ENCODE measurements at regions not wholly inside any gene's neighbourhood (a gene's known extent, or its start where the extent isn't known, plus 50 kb on each side); places are given as distances from the start of the nearest gene placed in this dataset.
"Not testable (repeated sequence)": the region's sequence is repeated elsewhere in the genome, so short reads cannot be mapped to it uniquely, and the experiment has no call there.

DNA sequence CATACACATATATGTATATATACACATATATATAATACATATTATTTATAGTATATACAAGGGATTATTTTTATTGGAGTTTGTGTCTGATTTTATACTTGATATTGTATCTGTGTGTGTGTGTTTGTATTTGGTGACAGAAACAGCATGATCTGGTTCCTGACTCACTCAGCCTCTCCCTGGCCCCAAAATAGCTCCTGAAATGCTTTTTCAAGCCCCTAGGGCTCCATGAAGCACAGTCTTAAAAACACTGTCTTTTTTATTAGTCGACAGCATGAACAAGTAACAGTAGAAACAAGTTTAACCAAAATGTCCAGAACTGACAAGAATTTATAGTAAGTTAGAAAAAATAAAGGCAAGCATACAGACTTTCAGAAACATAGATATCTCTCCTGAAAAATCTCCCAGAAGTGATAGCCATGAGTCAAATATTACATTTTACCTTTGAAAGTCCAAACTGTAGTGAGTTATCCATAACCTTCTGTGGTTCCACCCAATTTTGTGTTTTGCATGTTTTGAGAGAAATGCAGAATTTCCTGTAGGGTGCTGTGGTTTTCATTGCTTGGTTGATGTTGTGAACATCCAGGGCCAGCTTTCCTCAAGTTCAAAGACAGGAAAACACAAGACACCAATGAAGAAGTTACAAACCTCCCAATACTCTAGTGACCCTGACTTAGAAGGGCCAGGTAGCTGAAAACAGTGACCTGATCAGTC, 98.5 kb upstream of the CCDC80 start:
- no peak for DNase-seq (ENCODE audit: low read depth, low spot score)
- no peak overlapping the region for H3K4me3 ChIP-seq (ENCODE audit: low read length)

DNA sequence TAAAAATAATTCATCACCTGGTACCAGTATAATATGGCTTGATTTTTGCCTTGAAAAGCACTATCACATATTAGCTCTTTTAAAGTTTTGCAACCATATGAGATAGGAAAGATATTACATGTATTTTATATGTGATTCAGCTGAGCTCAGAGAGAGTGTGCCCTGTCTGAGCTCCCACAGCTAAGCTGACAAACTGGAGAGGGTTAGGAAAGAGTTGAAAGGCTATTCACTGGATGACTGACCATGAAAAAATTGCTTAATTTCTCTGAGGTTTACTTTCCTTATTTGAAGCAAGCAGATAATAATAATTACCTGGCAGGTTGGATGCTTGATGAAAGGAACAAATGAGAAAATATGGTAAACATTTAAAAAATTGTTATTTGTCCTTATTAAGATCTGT, 97.4 kb upstream of the CCDC80 start:
- no peak overlapping the region for H3K4me3 ChIP-seq (ENCODE audit: low read length)
- no peak for DNase-seq (ENCODE audit: low read depth, low spot score)

DNA sequence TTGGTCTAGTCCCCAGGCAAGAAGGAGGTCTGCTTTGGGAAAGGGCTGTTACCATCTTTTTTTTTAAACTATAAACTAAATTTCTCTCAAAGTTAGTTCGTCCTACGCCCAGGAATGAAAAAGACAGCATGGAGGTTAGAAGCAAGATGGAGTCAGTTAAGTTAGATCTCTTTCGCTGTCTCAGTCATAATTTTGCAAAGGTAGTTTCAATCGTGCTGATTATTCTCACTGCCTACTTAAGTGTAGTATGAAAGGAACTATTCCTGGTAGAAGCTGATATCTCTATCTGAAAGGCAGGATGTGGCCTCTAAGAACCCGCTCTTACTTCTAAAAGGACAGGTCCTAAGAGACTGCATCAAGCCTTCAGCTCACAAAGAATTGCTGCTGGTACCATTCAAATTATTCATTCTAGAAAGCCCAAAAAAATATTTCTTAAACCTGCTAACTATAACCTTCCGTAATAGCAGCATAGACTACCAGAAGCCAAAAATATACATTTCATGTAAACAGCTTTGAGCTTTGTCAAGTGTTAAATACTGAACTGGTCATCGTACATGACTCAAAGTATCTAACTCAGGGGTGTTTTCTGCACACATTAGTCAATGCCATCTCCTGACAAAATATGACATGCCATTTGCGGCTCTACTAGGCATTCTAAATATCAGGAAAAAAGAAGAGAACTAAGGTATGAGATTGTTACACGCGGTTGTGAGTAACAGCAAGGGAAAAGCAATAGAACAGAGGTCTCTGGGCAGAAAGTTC, 96.0 kb upstream of the CCDC80 start:
- peak; percentile 57 for DNase-seq (ENCODE audit: low read depth, low spot score)
- no peak overlapping the region for H3K4me3 ChIP-seq (ENCODE audit: low read length)

DNA sequence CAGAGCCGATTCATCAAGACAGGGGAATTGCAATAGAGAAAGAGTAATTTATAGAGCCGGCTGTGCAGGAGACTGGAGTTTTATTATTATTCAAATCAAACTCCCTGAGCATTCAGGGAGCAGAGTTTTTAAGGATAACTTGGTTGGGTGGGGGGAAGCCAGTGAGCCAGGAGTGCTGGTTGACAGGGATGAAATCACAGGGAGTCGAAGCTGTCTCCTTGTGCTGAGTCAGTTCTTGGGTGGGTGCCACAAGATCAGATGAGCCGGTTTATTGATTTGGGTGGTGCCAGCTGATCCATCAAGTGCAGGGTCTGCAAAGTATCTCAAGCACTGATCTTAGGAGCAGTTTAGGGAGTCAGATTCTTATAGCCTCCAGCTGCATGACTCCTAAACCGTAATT, 95.4 kb upstream of the CCDC80 start:
- no peak for DNase-seq (ENCODE audit: low read depth, low spot score)
- no peak overlapping the region for H3K4me3 ChIP-seq (ENCODE audit: low read length)

DNA sequence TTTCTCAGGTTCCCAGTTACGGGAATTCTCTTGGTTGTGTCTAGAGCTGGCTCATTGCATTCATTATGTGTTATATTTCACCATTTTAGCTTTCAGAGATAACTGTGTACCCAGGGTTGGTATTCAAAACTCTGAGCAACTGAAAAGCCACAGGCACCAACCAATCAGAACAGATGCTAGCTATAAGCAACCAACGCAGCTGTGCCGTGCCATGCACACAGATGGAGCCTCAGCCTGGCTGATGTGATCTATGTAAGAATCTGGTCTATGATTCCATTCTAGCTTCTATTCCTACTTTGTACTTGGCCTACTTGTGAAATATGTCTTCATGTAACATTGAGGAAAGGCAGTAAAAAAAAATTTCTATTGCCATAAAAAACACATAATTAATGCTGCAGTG, 95.0 kb upstream of the CCDC80 start:
- H3K4me3 ChIP-seq (ENCODE audit: low read length): no peak overlapping the region
- peak; percentile 41 for DNase-seq (ENCODE audit: low read depth, low spot score)

DNA sequence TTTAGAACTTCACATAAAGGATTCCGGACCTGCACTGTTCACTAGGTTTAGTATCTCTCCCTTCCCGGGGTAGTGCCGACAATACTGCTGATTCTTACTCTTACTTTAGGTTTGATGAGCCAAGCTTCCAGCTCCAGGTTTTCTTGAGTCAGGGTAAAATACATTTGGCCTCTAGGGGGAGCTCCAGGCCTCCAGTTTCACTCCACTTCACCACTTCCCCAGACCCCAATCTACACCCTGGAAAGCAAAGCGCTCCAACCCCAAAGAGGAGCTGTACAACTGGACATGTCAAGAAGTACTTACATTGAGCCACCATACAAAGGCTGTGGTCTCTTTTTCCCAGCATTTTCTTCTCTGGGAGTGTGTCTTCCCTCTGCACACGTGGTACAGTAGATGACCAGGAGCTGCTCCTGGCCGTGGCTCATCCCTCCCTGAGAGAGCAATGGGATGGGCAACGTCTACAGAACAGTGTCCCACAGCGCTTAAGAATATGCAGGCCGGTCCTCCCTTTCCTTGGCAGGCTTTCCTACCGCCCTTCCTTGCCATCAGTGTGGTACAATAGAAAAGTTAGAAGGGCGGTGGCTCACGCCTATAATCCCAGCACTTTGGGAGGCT, 93.9 kb upstream of the CCDC80 start:
- DNase-seq (ENCODE audit: low read depth, low spot score): peak; percentile 66
- no peak overlapping the region for H3K4me3 ChIP-seq (ENCODE audit: low read length)

DNA sequence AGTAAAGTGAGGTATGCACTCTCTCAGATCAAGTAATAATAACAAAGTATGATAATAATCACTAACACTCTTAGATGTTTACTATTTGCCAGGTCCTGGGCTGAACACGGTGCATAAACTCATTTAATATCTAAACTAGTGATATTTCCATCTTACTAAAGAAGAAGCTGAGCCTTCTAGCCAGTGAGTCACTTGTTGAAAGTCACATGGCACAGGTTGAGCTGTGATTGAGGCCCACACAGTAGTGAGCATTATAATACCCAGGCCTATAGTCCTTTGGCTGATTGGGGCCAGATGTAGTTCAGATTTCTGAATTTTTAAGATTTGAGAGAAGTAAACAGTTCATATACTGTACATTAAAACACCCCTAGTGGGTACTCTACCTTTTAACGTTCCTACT, 93.2 kb upstream of the CCDC80 start:
- no peak overlapping the region for H3K4me3 ChIP-seq (ENCODE audit: low read length)
- DNase-seq (ENCODE audit: low read depth, low spot score): no peak

DNA sequence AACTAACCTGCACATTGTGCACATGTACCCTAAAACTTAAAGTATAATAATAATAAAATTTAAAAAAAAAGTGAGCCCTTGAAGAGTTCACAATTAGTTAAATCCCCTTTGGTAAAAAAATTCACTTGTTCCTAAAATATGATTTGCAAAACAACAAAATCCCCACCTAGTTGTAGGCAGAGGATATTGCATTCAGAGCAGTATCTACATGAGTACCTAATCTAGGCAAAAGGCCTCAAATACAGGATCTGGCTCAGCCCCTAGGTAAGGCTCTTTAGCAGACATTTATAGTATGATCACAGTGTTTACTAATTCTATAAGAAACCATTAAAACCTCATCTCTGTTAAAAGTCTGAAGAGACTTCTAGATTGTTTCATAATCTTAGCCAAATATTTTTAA, 89.3 kb upstream of the CCDC80 start:
- no peak overlapping the region for H3K4me3 ChIP-seq (ENCODE audit: low read length)
- DNase-seq (ENCODE audit: low read depth, low spot score): no peak

DNA sequence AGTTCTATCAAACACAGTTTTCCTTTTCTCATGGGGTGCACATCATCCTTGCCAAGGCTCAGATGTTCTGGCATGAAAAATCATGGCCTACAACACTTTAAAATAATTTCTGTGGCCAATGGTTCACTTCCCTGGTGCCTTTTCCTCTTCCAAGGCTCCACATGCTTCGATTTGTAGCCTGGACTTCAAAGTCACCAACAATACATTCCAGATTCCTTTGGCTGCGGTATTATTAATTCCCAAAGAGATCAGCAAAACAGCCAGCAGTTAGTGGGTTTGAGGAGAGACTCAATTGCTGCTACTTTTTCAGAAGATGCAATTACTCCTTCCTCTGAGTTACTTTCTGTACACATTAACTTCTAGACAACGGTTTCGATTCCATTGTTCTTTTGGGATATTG, 80.3 kb upstream of the CCDC80 start:
- DNase-seq (ENCODE audit: low read depth, low spot score): no peak
- no peak overlapping the region for H3K4me3 ChIP-seq (ENCODE audit: low read length)

DNA sequence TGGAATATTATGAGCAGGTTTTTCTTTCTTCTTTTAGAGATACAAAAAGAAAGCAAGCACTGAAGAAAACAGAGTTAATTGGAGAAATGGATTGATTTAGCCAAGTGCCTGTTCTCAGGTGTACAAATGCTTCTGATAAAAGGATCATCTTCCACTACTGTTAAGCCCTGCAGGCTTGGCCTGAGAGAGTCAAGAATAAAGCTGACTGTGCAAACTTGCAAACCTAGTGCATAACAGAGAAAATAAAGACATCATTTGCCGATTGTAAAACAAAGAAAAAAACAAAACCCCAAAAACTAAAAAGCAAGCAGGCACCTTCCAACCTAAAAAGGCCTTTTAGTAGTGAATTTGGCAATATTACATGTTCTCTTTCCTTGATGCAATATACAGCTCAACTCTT, 78.0 kb upstream of the CCDC80 start:
- DNase-seq (ENCODE audit: low read depth, low spot score): no peak
- no peak overlapping the region for H3K4me3 ChIP-seq (ENCODE audit: low read length)

DNA sequence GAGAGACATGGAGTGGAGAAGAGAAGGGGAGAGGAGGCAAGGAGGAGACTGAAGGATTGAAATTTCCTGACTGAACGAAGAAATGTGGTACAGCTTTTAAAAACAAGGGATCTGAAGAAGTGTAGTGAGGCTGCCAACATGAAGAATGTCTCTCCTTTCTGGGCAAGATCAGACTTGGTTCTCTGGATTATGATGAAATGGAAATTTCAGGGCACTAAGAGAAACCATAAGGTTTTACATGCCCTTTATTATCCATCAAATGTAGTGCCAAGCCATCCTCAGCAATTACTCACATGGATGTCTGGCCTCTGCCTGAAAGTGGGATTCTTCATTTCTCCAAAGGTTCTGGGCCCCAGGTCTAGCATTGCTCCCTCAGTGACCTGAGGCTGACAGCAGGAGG, 77.6 kb upstream of the CCDC80 start:
- no peak overlapping the region for H3K4me3 ChIP-seq (ENCODE audit: low read length)
- DNase-seq (ENCODE audit: low read depth, low spot score): no peak

DNA sequence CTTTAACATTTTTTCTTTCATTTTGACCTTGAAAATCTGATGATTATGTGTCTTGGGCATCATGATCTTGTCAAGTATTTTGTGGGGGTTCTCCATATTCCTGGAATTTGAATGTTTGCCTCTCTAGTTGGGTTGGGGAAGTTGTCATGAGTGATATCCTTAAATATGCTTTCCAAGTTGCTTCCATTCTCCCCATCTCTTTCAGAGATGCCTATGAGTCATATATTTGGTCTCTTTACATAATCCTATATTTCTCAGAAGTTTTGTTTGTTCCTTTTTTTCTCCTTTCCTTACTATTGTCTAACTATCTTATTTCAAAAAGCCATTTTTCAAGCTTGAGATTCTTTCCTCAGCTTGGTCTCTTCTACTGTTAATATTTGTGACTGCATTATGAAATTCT, 69.0 kb upstream of the CCDC80 start:
- no peak for DNase-seq (ENCODE audit: low read depth, low spot score)
- no peak overlapping the region for H3K4me3 ChIP-seq (ENCODE audit: low read length)

DNA sequence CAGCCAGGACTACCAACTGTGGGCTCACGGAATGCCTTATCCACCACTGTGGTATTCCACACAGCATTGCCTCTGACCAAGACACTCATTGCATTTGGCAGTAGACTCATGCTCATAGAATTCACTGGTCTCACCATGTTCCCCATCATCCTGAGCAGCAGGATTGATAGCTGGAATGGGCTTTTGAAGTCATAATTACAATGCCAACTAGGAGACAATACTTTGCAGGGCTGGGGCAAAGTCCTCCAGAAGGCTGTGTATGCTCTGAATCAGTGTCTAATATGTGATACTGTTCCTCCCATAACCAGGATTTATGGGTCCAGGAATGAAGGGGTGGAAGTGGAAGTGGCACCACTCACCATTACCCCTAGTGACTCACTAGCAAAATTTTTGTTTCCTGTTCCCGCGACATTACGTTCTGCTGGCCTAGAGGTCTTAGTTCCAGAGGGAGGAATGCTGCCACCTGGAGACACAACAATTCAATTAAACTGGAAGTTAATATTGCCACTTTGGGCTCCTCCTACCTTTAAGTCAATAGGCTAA, 58.6 kb upstream of the CCDC80 start:
- no peak for DNase-seq (ENCODE audit: low read depth, low spot score)
- H3K4me3 ChIP-seq (ENCODE audit: low read length): no peak overlapping the region

DNA sequence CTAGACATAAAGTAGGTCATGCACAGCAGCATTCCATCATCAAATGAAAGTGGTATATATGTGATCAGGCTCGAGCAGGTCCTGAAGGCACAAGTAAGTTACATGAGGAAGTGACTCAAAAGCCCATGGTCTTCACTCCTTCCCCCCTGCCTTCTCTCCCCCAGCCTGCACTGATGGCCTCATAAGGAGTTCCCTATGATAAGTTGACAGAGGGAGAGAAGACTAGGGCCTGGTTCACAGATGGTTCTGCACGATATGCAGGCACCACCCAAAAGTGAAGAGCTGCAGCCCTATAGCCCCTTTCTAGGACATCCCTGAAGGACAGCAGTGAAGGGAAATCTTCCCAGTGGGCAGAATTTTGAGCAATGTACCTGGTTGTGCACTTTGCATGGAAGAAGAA, 57.5 kb upstream of the CCDC80 start:
- DNase-seq (ENCODE audit: low read depth, low spot score); H3K4me3 ChIP-seq (ENCODE audit: low read length): not testable (repeated sequence)

DNA sequence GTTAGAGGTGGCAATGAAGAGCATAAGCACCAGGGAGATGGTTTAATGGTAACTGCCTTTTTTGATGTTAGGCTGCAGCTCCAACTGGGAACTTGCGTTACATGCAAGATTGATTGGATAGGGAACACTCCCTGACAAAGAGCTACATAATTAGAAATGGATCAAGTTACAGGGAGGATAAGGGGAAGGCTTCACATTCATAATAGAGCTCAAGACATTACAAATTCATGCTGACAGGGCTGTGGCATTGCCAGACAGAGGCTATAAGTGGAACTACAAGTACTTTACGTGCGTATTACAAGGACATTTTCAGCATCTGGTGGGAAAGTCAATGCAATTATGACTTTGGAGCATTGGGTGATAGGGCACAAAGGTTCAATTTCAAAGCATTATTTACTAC, 55.3 kb upstream of the CCDC80 start:
- H3K4me3 ChIP-seq (ENCODE audit: low read length); DNase-seq (ENCODE audit: low read depth, low spot score): not testable (repeated sequence)

DNA sequence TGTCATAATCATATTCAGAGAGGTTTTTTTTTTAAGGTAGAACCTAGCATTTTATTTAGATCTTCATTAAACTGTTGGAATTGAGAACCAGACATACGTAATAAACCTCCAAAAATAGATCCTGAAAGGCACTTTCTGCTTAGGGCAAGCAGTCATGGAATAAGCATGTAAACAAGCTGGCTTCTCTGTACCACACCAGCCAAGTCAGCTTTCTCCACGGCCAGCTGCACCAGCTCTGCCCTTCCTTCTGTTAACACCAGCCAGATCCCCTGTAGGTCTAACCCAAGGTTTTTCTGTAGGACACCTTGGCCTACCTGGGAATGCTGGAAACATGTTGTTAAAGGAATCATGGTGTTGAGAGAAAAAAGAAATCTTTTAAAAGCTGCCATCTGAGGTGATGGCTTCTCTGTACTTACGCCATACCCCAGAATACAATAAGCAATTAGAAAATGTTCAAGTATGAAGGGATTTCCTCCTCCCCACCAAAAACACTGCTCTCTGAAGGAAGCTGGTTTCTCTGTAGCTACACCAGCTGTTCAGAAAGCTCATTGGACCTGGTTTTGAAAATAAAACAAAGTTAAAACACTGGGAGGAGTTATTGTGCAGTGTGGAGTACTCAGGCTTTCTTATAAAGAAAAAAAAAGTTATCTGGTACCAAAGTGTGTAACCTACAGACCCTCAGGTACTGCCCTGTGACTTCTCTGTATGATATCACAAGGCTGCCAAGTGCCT, 54.6 kb upstream of the CCDC80 start:
- not testable (repeated sequence) for H3K4me3 ChIP-seq (ENCODE audit: low read length); DNase-seq (ENCODE audit: low read depth, low spot score)

DNA sequence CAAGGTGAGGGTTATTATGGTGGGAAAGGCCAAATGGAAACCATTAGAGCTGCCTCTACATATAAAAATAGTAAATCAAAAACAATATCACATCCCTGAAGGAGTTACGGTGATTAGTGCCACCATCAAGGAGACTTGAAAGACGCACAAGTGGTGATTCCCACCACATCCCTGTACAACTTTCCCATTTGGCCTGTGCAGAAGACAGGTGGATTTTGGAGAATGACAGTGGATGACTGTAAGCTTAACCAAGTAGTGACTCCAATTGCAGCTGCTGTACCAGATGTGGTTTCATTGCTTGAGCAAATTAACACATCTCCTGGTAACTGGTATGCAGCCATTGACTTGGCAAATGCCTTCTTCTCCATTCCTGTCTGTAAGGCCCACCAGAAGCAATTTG, 54.0 kb upstream of the CCDC80 start:
- H3K4me3 ChIP-seq (ENCODE audit: low read length); DNase-seq (ENCODE audit: low read depth, low spot score): not testable (repeated sequence)

DNA sequence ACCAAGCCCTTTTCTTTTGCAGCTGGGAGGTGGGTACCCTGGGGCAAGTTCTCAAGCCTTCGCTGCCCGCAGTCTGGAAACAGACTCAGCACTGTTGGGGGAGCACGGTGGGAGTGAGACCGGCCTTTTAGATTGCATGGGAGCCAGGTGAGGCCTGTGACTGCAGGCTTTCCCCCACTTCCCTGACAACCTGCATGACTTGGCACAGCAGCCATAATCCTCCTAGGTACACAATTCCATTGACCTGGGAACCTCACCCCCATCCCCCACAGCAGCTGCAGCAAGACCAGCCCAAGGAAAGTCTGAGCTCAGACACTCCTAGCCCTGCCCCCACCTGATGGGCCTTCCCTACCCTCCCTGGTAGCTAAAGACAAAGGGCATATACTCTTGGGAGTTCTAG, 52.2 kb upstream of the CCDC80 start:
- H3K4me3 ChIP-seq (ENCODE audit: low read length): no peak overlapping the region
- no peak for DNase-seq (ENCODE audit: low read depth, low spot score)
